GM12875 (cell line): ENCODE measurements at regions not wholly inside any gene's neighbourhood (a gene's known extent, or its start where the extent isn't known, plus 50 kb on each side); places are given as distances from the start of the nearest gene placed in this dataset.

Source experiments
- H3K4me3 ChIP-seq: one replicate; pipeline ENCODE4 v1.5.1; 2011; ENCODE audit warnings: low read depth, low read length, control low read depth
- CTCF ChIP-seq: IDR thresholded peaks from 2 replicates; pipeline ENCODE4 v1.5.1; 2011; ENCODE audit warnings: low read depth, mild to moderate bottlenecking, control low read depth, inconsistent platforms, low read length, moderate library complexity, borderline replicate concordance; ENCODE audit not compliant: insufficient read depth

GRCh38 chr14:71190770-71191374, 283.6 kb downstream of the PCNX1 start:
- H3K4me3 ChIP-seq: no peak overlapping the region
- no peak for TF ChIP-seq CTCF

GRCh38 chr14:71193663-71194062, 286.4 kb downstream of the PCNX1 start:
- no peak for TF ChIP-seq CTCF
- no peak overlapping the region for H3K4me3 ChIP-seq

GRCh38 chr14:71194251-71194650, 287.0 kb downstream of the PCNX1 start:
- no peak for TF ChIP-seq CTCF
- H3K4me3 ChIP-seq: no peak overlapping the region

GRCh38 chr14:71196921-71197320, 289.7 kb downstream of the PCNX1 start:
- no peak for TF ChIP-seq CTCF
- H3K4me3 ChIP-seq: no peak overlapping the region

GRCh38 chr14:71198687-71199086, 291.4 kb downstream of the PCNX1 start:
- no peak for TF ChIP-seq CTCF
- H3K4me3 ChIP-seq: no peak overlapping the region

- H3K4me3 ChIP-seq: no peak overlapping the region
- TF ChIP-seq CTCF: no peak
Measured at GRCh38 chr14:71201840-71202239, 294.6 kb downstream of the PCNX1 start.

- no peak overlapping the region for H3K4me3 ChIP-seq
- TF ChIP-seq CTCF: no peak
Measured at GRCh38 chr14:71202881-71203280, 295.6 kb downstream of the PCNX1 start.
